NCI-H1092 treated with DMSO at 0.1 percent for 48 hours (cell line): ENCODE measurements at regions not wholly inside any gene's neighbourhood (a gene's known extent, or its start where the extent isn't known, plus 50 kb on each side); places are given as distances from the start of the nearest gene placed in this dataset.

ENCODE experiments used
- DNase-seq: peaks from one replicate; lab custom pipeline; 2025; lab: John Stamatoyannopoulos, UW

GRCh38 chr5:110073534-110073933, 383.8 kb downstream of the MAN2A1 start:
- DNase-seq = no peak

GRCh38 chr5:110075656-110076055, 385.9 kb downstream of the MAN2A1 start:
- DNase-seq = no peak

GRCh38 chr5:110077147-110077546, 387.4 kb downstream of the MAN2A1 start:
- no peak for DNase-seq

- DNase-seq = no peak
These were observed 392.5 kb downstream of the MAN2A1 start for GRCh38 chr5:110082194-110082593.

GRCh38 chr5:110082863-110083262, 393.1 kb downstream of the MAN2A1 start:
- DNase-seq = no peak

- DNase-seq = no peak
These were observed 396.1 kb downstream of the MAN2A1 start for GRCh38 chr5:110085826-110086225.

GRCh38 chr5:110086658-110087388, 397.1 kb downstream of the MAN2A1 start:
- DNase-seq = no peak

GRCh38 chr5:110087829-110088228, 398.1 kb downstream of the MAN2A1 start:
- DNase-seq = no peak

GRCh38 chr5:110088676-110089436, 399.1 kb downstream of the MAN2A1 start:
- no peak for DNase-seq

GRCh38 chr5:110092955-110093785, 403.4 kb downstream of the MAN2A1 start:
- DNase-seq = no peak

GRCh38 chr5:110094109-110094508, 404.4 kb downstream of the MAN2A1 start:
- no peak for DNase-seq

GRCh38 chr5:110094548-110094947, 404.8 kb downstream of the MAN2A1 start:
- DNase-seq = no peak

- no peak for DNase-seq
These were observed 406.7 kb downstream of the MAN2A1 start for GRCh38 chr5:110096419-110096818.

- no peak for DNase-seq
These were observed 409.8 kb downstream of the MAN2A1 start for GRCh38 chr5:110099572-110099971.

- DNase-seq = no peak
These were observed 413.4 kb downstream of the MAN2A1 start for GRCh38 chr5:110103081-110103480.

- DNase-seq = no peak
These were observed 414.5 kb downstream of the MAN2A1 start for GRCh38 chr5:110104060-110104725.

GRCh38 chr5:110104726-110105669, 415.3 kb downstream of the MAN2A1 start:
- DNase-seq = no peak

GRCh38 chr5:110105692-110106091, 416.0 kb downstream of the MAN2A1 start:
- DNase-seq = peak; percentile 18

- no peak for DNase-seq
These were observed 417.0 kb downstream of the MAN2A1 start for GRCh38 chr5:110106750-110107149.

GRCh38 chr5:110108520-110108919, 418.8 kb downstream of the MAN2A1 start:
- no peak for DNase-seq

GRCh38 chr5:110109667-110110066, 419.9 kb downstream of the MAN2A1 start:
- no peak for DNase-seq
